ENCODE measurements at regions not wholly inside any gene's neighbourhood (a gene's known extent, or its start where the extent isn't known, plus 50 kb on each side); places are given as distances from the start of the nearest gene placed in this dataset.

DNA sequence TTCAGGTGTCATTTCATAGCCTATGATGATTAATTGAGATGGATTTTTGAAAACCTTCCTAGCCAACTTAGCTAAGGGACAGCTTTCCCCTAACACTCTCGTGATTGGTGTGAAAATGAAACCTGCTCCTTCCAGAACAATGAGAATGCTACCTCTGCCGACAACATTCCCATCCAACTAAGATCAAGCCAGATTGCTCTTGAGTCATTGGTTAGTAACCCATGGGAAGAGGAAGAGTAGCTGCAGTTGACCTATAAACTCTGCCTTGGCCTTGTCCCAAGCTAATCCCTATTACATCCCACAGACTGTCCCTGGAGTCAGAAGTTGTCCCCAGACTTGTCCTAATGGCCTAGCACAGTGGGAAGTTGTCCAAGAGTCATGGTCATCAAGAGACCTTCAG is 80.5 kb upstream of the SVIL start:
- TF ChIP-seq EZH2phosphoT487 (IDR thresholded peaks at IDR 0.05; ENCODE audit: borderline replicate concordance, low read length) (no peak), EZH2 (IDR thresholded peaks at IDR 0.05; ENCODE audit: low read length, unreplicated experiment) (no peak)
- TF ChIP-seq, protein P1, sequence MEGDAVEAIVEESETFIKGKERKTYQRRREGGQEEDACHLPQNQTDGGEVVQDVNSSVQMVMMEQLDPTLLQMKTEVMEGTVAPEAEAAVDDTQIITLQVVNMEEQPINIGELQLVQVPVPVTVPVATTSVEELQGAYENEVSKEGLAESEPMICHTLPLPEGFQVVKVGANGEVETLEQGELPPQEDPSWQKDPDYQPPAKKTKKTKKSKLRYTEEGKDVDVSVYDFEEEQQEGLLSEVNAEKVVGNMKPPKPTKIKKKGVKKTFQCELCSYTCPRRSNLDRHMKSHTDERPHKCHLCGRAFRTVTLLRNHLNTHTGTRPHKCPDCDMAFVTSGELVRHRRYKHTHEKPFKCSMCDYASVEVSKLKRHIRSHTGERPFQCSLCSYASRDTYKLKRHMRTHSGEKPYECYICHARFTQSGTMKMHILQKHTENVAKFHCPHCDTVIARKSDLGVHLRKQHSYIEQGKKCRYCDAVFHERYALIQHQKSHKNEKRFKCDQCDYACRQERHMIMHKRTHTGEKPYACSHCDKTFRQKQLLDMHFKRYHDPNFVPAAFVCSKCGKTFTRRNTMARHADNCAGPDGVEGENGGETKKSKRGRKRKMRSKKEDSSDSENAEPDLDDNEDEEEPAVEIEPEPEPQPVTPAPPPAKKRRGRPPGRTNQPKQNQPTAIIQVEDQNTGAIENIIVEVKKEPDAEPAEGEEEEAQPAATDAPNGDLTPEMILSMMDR (conservative IDR thresholded peaks at IDR 0.05; ENCODE audit: low read depth, low read length) = no peak
